IPS DF 19.7 (cell line): ENCODE measurements at regions not wholly inside any gene's neighbourhood (a gene's known extent, or its start where the extent isn't known, plus 50 kb on each side); places are given as distances from the start of the nearest gene placed in this dataset.
"Not testable (repeated sequence)": the region's sequence is repeated elsewhere in the genome, so short reads cannot be mapped to it uniquely, and the experiment has no call there.

Experiments
- DNase-seq: peaks from one replicate; pipeline ENCODE4 v3.0.0-alpha.2; 2013; ENCODE audit warnings: low read depth, low spot score

DNA sequence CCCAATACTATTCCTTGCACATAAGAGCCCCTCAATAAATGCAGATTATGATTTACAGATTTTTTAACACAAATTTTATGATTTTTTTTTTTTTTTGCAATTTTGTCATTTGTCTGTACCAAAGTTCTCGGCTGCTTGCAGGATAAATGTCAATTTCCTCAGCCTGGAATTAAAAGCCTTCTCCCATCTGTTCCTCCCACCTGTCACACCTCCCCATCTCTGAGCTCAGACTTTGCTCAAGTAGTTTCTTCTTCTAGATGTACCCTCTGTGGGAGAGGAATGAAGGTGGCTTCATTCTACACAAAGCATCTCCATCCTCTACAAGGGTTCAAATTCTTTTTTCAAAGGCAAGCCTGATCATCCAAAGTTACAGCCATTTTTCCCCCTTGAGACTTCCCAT, 153.7 kb upstream of the GRAMD2B start:
- no peak for DNase-seq

GRCh38 chr5:126271141-126271540, 152.1 kb upstream of the GRAMD2B start:
- DNase-seq = no peak

DNA sequence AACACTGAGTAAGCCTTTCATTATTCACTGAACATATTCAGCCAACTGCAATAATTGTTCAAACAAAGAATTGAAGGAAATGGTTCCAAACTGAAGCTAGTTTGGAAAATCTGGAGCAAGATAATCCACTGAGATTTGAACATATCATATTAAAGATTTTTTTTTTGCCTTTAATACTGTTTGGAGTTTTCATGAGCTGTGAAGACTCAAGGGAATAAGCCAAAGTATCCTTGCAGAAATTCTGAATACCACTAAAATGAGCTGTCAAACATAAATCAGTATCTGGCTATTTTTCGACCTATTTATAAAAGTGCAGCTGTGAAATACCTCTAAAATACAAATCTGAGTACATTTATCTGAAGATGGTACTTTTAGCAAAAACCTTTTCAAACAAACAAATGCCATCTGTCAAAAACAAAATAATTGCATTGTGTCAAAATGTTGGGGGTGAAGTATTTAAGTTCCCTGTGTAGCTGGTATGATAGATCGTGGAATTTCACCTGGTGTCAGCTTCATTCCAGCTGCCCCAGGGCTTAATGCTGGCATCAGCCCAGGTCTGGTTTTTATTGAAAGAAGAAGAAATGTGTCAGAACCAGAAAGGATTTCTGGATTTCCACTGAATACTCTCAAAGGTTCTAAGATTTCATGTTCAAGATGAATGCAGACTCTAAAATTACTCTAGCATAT, 149.0 kb upstream of the GRAMD2B start:
- DNase-seq = no peak

- no peak for DNase-seq
Measured at GRCh38 chr5:126274763-126275125, 148.5 kb upstream of the GRAMD2B start.

DNA sequence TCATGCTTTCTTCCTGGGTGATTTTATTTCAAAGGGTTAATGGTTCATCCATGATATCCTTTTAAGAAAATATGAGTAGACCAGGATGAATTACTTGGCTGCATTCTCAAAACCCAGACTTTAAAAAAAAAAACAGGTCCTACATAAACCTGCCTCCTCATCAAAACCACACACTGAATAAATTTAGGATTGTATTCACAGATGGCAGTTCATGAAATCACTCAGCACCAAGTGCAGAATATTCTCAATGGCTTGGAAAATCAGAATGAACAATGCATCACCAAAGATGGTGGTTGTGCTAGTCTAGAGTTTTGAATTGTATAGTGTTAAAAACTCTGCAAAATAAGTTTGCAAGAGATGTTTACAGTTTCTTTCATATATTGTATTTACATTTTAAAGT, 145.4 kb upstream of the GRAMD2B start:
- DNase-seq = no peak

GRCh38 chr5:126280343-126280742, 142.9 kb upstream of the GRAMD2B start:
- no peak for DNase-seq

- DNase-seq = no peak
Measured at GRCh38 chr5:126280846-126281245, 142.4 kb upstream of the GRAMD2B start.

GRCh38 chr5:126284977-126285696, 138.1 kb upstream of the GRAMD2B start:
- no peak for DNase-seq

DNA sequence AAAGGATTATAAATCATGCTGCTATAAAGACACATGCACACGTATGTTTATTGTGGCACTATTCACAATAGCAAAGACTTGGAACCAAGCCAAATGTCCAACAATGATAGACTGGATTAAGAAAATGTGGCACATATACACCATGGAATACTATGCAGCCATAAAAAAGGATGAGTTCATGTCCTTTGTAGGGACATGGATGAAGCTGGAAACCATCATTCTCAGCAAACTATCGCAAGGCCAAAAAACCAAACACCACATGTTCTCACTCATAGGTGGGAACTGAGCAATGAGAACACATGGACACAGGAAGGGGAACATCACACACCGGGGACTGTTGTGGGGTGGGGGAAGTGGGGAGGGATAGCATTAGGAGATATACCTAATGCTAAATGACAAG, 127.1 kb upstream of the GRAMD2B start:
- DNase-seq = not testable (repeated sequence)

- DNase-seq = no peak
Measured at GRCh38 chr5:126300293-126300692, 122.9 kb upstream of the GRAMD2B start.

DNA sequence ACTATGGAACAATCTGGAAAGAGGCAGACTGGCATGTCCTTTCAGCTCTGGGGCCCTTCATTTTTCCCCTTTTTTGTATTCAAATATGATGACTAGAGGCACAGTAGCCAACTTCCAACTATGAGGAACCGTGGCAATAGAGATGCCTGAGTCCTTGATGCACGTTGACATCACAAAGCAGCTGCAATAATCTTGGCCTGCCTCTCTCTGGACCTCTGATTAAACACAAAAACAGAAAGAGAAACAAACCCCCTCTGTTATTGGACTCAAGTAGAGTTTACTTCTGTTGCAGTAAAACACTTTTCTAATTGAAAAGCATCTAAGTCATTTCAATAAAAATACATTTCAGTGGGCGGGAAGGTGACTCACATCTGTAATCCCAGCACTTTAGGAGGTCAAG, 122.2 kb upstream of the GRAMD2B start:
- DNase-seq = no peak

DNA sequence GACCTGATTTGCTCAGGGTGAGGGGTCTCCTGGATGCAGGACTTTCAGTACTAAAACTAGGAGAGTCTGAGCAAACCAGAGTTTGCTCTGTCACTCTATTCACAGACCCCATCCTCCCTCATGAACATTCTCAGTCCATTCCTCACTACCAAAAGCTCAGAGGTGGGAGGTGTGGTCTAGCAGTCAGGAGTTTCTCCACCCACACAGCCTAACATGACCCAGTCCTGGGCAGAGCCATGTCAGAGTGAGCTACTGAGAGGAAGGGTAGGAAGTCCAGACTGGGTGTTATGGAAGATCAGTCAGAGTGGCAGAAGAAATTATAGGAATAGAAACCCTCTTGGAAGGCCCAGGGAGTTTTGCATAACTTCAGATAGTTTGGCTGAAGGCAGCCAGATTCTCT, 113.3 kb upstream of the GRAMD2B start:
- no peak for DNase-seq

DNA sequence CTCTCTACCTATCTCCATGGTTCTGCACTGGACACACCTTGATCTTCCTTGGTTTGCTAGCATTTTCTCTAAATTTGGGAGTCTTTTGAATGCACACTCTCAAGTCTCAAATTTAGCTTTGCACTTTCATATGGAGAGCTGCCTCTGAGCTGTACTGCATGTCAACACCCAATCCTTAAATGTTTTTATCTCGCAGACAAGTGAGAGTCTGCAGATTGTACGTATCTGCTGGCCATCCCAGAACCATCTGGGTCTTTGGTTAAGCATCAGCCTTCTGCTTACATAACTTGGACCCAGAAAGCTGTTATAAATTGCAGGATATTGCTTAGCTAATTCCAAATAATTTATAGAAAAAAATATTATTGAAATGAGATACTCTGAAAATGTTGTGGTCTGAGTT, 111.4 kb upstream of the GRAMD2B start:
- DNase-seq = no peak

GRCh38 chr5:126315341-126315740, 107.9 kb upstream of the GRAMD2B start:
- DNase-seq = no peak

GRCh38 chr5:126332326-126332725, 90.9 kb upstream of the GRAMD2B start:
- DNase-seq = no peak

GRCh38 chr5:126334760-126335159, 88.4 kb upstream of the GRAMD2B start:
- no peak for DNase-seq

DNA sequence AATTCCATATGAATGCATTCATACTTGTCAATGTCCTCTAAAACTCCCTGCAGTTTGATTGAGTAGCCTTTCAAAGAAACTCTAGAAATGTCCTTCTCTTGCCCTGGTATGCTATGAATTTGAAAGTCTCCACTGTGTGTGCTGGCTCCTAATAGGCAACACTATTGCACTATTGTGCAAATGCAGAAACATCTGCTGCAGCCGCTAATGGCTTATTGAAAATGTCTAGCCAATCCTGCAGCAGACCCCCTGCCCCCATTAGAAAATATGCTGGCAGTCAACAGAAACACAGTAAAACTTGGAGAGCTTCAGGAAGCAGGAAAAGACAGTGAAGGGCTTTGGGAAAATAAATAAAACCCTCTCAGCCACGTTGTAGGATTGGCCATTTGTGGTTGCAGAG, 87.3 kb upstream of the GRAMD2B start:
- DNase-seq = no peak

DNA sequence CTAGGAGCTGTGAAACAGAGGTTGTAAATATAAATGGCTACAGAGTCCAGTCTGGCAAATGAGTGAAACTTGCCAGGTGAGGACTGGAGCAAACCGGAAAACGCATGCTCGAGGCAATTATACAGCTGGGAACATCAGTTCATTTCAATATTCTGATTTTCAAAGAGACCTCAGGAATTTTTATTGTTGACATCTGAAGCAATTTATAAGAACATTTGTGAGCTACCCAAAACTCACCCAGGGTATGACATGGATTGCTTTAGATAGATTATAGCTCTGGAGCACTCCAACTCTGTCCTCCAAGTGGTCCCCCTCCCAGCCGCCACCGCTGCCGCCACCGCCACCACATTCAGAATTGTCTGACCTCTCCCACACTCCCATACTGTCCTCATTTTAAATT, 84.6 kb upstream of the GRAMD2B start:
- DNase-seq = no peak

- no peak for DNase-seq
Measured at GRCh38 chr5:126339215-126339805, 83.9 kb upstream of the GRAMD2B start.

GRCh38 chr5:126341906-126342630, 81.1 kb upstream of the GRAMD2B start:
- no peak for DNase-seq

- no peak for DNase-seq
Measured at GRCh38 chr5:126348855-126349635, 74.2 kb upstream of the GRAMD2B start.

DNA sequence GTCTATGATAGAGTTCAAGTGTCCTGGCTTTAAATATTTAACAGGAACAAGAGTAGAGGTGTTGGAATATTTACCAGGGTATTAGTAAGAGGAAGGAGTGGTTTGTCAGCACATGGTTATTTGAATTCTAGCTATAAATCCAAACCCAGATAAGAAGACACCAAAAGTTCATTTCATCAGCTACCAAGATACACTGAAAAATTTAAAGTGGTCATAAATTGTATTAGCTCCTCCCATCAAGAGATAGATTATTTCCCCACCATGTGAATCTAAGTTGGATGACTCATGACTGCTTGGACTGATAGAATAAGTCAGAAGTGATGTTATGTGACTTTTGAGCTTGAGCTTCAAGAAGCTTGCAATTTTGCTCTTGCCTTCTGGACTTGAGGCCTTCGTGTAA, 72.1 kb upstream of the GRAMD2B start:
- DNase-seq = no peak
